Mesendoderm (in vitro differentiated cells): ENCODE measurements at regions not wholly inside any gene's neighbourhood (a gene's known extent, or its start where the extent isn't known, plus 50 kb on each side); places are given as distances from the start of the nearest gene placed in this dataset.

ENCODE experiments used
- DNase-seq: peaks from one replicate; pipeline ENCODE4 v3.0.0; 2013
- H2AK5ac ChIP-seq: 2 replicates; pipeline ENCODE4 v1.6.1; 2013; ENCODE audit warnings: low read length, inconsistent platforms
- H2BK120ac ChIP-seq: 2 replicates; pipeline ENCODE4 v1.6.1; 2013; ENCODE audit warnings: low read depth, mild to moderate bottlenecking, low read length, moderate library complexity, mixed read lengths
- H2BK15ac ChIP-seq: replicated peaks from 2 replicates; pipeline ENCODE4 v1.6.1; 2013; ENCODE audit warnings: low read depth, mild to moderate bottlenecking, moderate library complexity
- H2BK5ac ChIP-seq: 2 replicates; pipeline ENCODE4 v1.6.1; 2013; ENCODE audit warnings: low read length, inconsistent platforms
- H3K18ac ChIP-seq: 2 replicates; pipeline ENCODE4 v1.6.1; 2013; ENCODE audit warnings: mild to moderate bottlenecking, low read length, mixed read lengths
- H3K23ac ChIP-seq: one replicate; pipeline ENCODE4 v1.6.1; 2013; ENCODE audit warnings: low read length
- H3K27ac ChIP-seq: 2 replicates; pipeline ENCODE4 v1.5.1; 2013; ENCODE audit warnings: low read depth, mild to moderate bottlenecking, inconsistent platforms, low read length, moderate library complexity
- H3K27me3 ChIP-seq: 2 replicates; pipeline ENCODE4 v1.6.1; 2013; ENCODE audit warnings: low read length, control low read depth, mild to moderate bottlenecking, inconsistent platforms; ENCODE audit not compliant: insufficient read depth, poor library complexity
- H3K36me3 ChIP-seq: 2 replicates; pipeline ENCODE4 v1.6.1; 2013; ENCODE audit warnings: low read length, inconsistent platforms; ENCODE audit not compliant: control insufficient read depth, insufficient read depth
- H3K4ac ChIP-seq: one replicate; pipeline ENCODE4 v1.6.1; 2013; ENCODE audit warnings: low read depth, mild to moderate bottlenecking, low read length, moderate library complexity
- H3K4me1 ChIP-seq: 2 replicates; pipeline ENCODE4 v1.6.1; 2013; ENCODE audit warnings: low read depth, low read length, inconsistent platforms; ENCODE audit not compliant: control insufficient read depth
- H3K4me2 ChIP-seq: 2 replicates; pipeline ENCODE4 v1.6.1; 2013; ENCODE audit warnings: low read length
- H3K4me3 ChIP-seq: 2 replicates; pipeline ENCODE4 v1.5.1; 2013; ENCODE audit warnings: mild to moderate bottlenecking, low read length
- H3K56ac ChIP-seq: one replicate; pipeline ENCODE4 v1.6.1; 2013; ENCODE audit warnings: low read length
- H3K79me1 ChIP-seq: 2 replicates; pipeline ENCODE4 v1.6.1; 2013; ENCODE audit warnings: low read length, inconsistent platforms
- H3K79me2 ChIP-seq: 2 replicates; pipeline ENCODE4 v1.6.1; 2013; ENCODE audit warnings: mild to moderate bottlenecking, low read length; ENCODE audit not compliant: control insufficient read depth, insufficient read depth
- H3K9ac ChIP-seq: 2 replicates; pipeline ENCODE4 v1.6.1; 2013; ENCODE audit warnings: low read length, inconsistent platforms
- H4K5ac ChIP-seq: one replicate; pipeline ENCODE4 v1.6.1; 2013; ENCODE audit warnings: low read length
- H4K8ac ChIP-seq: one replicate; pipeline ENCODE4 v1.6.1; 2013; ENCODE audit warnings: low read depth, mild to moderate bottlenecking, control low read depth, low read length, moderate library complexity
- WGBS: extraction: QIAGEN DNeasy Blood & Tissue Kit; methylation state at CpG from one replicate; pipeline ENCODE4 v1.1.7; 2013; ENCODE audit warnings: low lambda C conversion rate, missing lambda C conversion rate; ENCODE audit not compliant: insufficient coverage; ENCODE audit errors: extremely low coverage; 5-methylcytosine and 5-hydroxymethylcytosine counted together

GRCh38 chr18:41798879-41799278, 156.2 kb upstream of the PIK3C3 start:
- DNase-seq, result no peak
- Histone ChIP-seq H3K27me3 (no peaks in the 10 kb centered on the region), H3K4me1 (no peaks in the 10 kb centered on the region), H3K36me3 (no peaks in the 10 kb centered on the region), H4K5ac (no peak overlapping the region), H2AK5ac (no peak overlapping the region), H3K18ac (no peak overlapping the region), H2BK120ac (no peak overlapping the region), H3K4me2 (no peak overlapping the region), H2BK5ac (no peak overlapping the region), H3K56ac (no peak overlapping the region), H2BK15ac (no peak overlapping the region), H3K4me3 (no peak overlapping the region), H3K4ac (no peak overlapping the region), H3K27ac (no peak overlapping the region), H4K8ac (no peak overlapping the region), H3K9ac (no peak overlapping the region), H3K79me1 (no peaks in the 10 kb centered on the region), H3K23ac (no peak overlapping the region), H3K79me2 (no peaks in the 10 kb centered on the region)
- WGBS, result no CpG with 5 or more reads among the region's 2 CpGs

- Histone ChIP-seq H3K18ac (no peak overlapping the region), H2AK5ac (no peak overlapping the region), H4K8ac (no peak overlapping the region), H2BK15ac (no peak overlapping the region), H3K36me3 (no peaks in the 10 kb centered on the region), H3K23ac (no peak overlapping the region), H3K27ac (no peak overlapping the region), H3K56ac (no peak overlapping the region), H3K27me3 (no peaks in the 10 kb centered on the region), H3K79me1 (no peaks in the 10 kb centered on the region), H3K4me2 (no peak overlapping the region), H2BK5ac (no peak overlapping the region), H4K5ac (no peak overlapping the region), H3K4ac (no peak overlapping the region), H2BK120ac (no peak overlapping the region), H3K79me2 (no peaks in the 10 kb centered on the region), H3K4me3 (no peak overlapping the region), H3K9ac (no peak overlapping the region), H3K4me1 (no peaks in the 10 kb centered on the region)
- DNase-seq, result no peak
- WGBS, result no CpG with 5 or more reads among the region's 5 CpGs
Measured at GRCh38 chr18:41790687-41791086, 164.3 kb upstream of the PIK3C3 start.

GRCh38 chr18:41789001-41789400, 166.0 kb upstream of the PIK3C3 start:
- Histone ChIP-seq H3K79me2 (no peaks in the 10 kb centered on the region), H3K56ac (no peak overlapping the region), H3K36me3 (no peaks in the 10 kb centered on the region), H3K23ac (no peak overlapping the region), H3K27me3 (no peaks in the 10 kb centered on the region), H3K4me2 (no peak overlapping the region), H3K9ac (no peak overlapping the region), H3K79me1 (no peaks in the 10 kb centered on the region), H3K18ac (no peak overlapping the region), H2AK5ac (no peak overlapping the region), H2BK120ac (no peak overlapping the region), H3K4me1 (no peaks in the 10 kb centered on the region), H2BK5ac (no peak overlapping the region), H3K4ac (no peak overlapping the region), H3K4me3 (no peak overlapping the region), H2BK15ac (no peak overlapping the region), H4K5ac (no peak overlapping the region), H4K8ac (no peak overlapping the region), H3K27ac (no peak overlapping the region)
- no peak for DNase-seq
- WGBS, result no CpG with 5 or more reads among the region's 2 CpGs

- Histone ChIP-seq H3K9ac (no peak overlapping the region), H4K8ac (no peak overlapping the region), H3K56ac (no peak overlapping the region), H3K4ac (no peak overlapping the region), H3K18ac (no peak overlapping the region), H3K36me3 (no peaks in the 10 kb centered on the region), H3K4me1 (no peaks in the 10 kb centered on the region), H2BK15ac (no peak overlapping the region), H3K4me2 (no peak overlapping the region), H4K5ac (no peak overlapping the region), H2BK120ac (no peak overlapping the region), H3K79me1 (no peaks in the 10 kb centered on the region), H2AK5ac (no peak overlapping the region), H3K27me3 (no peaks in the 10 kb centered on the region), H2BK5ac (no peak overlapping the region), H3K27ac (no peak overlapping the region), H3K4me3 (no peak overlapping the region), H3K79me2 (no peaks in the 10 kb centered on the region), H3K23ac (no peak overlapping the region)
- DNase-seq, result no peak
- no CpG with 5 or more reads among the region's 1 CpG for WGBS
Measured at GRCh38 chr18:41783879-41784278, 171.2 kb upstream of the PIK3C3 start.

GRCh38 chr18:41783065-41783818, 171.8 kb upstream of the PIK3C3 start:
- Histone ChIP-seq H2AK5ac (no peak overlapping the region), H3K23ac (no peak overlapping the region), H3K9ac (no peak overlapping the region), H2BK5ac (no peak overlapping the region), H3K79me2 (no peaks in the 10 kb centered on the region), H3K27me3 (no peaks in the 10 kb centered on the region), H2BK120ac (no peak overlapping the region), H3K4me2 (no peak overlapping the region), H3K79me1 (no peaks in the 10 kb centered on the region), H2BK15ac (no peak overlapping the region), H3K4ac (no peak overlapping the region), H4K8ac (no peak overlapping the region), H3K27ac (no peak overlapping the region), H3K36me3 (no peaks in the 10 kb centered on the region), H3K4me3 (no peak overlapping the region), H3K18ac (peak overlapping the region; percentile 10), H4K5ac (no peak overlapping the region), H3K4me1 (no peaks in the 10 kb centered on the region), H3K56ac (no peak overlapping the region)
- WGBS, result no CpG with 5 or more reads among the region's 5 CpGs
- DNase-seq, result no peak

- H3K4me2 ChIP-seq, result no peak overlapping the region
- no peak overlapping the region for H4K8ac ChIP-seq
- H3K79me1 ChIP-seq, result no peaks in the 10 kb centered on the region
- H3K27ac ChIP-seq, result no peak overlapping the region
- no peak for DNase-seq
- H3K36me3 ChIP-seq, result no peaks in the 10 kb centered on the region
- no peak overlapping the region for H2BK120ac ChIP-seq
- no peak overlapping the region for H3K18ac ChIP-seq
- H2BK5ac ChIP-seq, result no peak overlapping the region
- no peaks in the 10 kb centered on the region for H3K4me1 ChIP-seq
- H3K4ac ChIP-seq, result no peak overlapping the region
- H3K4me3 ChIP-seq, result no peak overlapping the region
- no peak overlapping the region for H3K9ac ChIP-seq
- no peaks in the 10 kb centered on the region for H3K79me2 ChIP-seq
- H2BK15ac ChIP-seq, result no peak overlapping the region
- WGBS, result no CpG with 5 or more reads among the region's 1 CpG
- H4K5ac ChIP-seq, result no peak overlapping the region
- H2AK5ac ChIP-seq, result no peak overlapping the region
- no peak overlapping the region for H3K56ac ChIP-seq
- H3K27me3 ChIP-seq, result no peaks in the 10 kb centered on the region
- H3K23ac ChIP-seq, result no peak overlapping the region
Measured at GRCh38 chr18:41771973-41772372, 183.1 kb upstream of the PIK3C3 start.
